Fibroblast of the aortic adventitia (primary cell): ENCODE measurements at regions not wholly inside any gene's neighbourhood (a gene's known extent, or its start where the extent isn't known, plus 50 kb on each side); places are given as distances from the start of the nearest gene placed in this dataset.

Experiments used
- DNase-seq: peaks from one replicate; pipeline ENCODE4 v3.0.0-alpha.2; 2010; ENCODE audit warnings: low read depth
- H3K4me3 ChIP-seq: 2 replicates; pipeline ENCODE4 v1.5.1; 2011; ENCODE audit warnings: low read depth, mild to moderate bottlenecking, control low read depth, low read length, moderate library complexity
- TF ChIP-seq, protein P1 (sequence below): IDR thresholded peaks from 2 replicates; pipeline ENCODE4 v1.5.1; 2011; ENCODE audit warnings: mild to moderate bottlenecking, low read length, control low read depth, inconsistent platforms; ENCODE audit not compliant: insufficient read depth

GRCh38 chr1:208855403-208855802, 611.2 kb upstream of the PLXNA2 start:
- no peak overlapping the region for H3K4me3 ChIP-seq
- TF ChIP-seq, protein P1, sequence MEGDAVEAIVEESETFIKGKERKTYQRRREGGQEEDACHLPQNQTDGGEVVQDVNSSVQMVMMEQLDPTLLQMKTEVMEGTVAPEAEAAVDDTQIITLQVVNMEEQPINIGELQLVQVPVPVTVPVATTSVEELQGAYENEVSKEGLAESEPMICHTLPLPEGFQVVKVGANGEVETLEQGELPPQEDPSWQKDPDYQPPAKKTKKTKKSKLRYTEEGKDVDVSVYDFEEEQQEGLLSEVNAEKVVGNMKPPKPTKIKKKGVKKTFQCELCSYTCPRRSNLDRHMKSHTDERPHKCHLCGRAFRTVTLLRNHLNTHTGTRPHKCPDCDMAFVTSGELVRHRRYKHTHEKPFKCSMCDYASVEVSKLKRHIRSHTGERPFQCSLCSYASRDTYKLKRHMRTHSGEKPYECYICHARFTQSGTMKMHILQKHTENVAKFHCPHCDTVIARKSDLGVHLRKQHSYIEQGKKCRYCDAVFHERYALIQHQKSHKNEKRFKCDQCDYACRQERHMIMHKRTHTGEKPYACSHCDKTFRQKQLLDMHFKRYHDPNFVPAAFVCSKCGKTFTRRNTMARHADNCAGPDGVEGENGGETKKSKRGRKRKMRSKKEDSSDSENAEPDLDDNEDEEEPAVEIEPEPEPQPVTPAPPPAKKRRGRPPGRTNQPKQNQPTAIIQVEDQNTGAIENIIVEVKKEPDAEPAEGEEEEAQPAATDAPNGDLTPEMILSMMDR = no peak
- no peak for DNase-seq

- no peak overlapping the region for H3K4me3 ChIP-seq
- TF ChIP-seq, protein P1 = no peak
- no peak for DNase-seq
These were observed 613.3 kb upstream of the PLXNA2 start for GRCh38 chr1:208857465-208857864.

- no peak overlapping the region for H3K4me3 ChIP-seq
- DNase-seq = no peak
- TF ChIP-seq, protein P1 = no peak
These were observed 614.6 kb upstream of the PLXNA2 start for GRCh38 chr1:208858738-208859137.

DNA sequence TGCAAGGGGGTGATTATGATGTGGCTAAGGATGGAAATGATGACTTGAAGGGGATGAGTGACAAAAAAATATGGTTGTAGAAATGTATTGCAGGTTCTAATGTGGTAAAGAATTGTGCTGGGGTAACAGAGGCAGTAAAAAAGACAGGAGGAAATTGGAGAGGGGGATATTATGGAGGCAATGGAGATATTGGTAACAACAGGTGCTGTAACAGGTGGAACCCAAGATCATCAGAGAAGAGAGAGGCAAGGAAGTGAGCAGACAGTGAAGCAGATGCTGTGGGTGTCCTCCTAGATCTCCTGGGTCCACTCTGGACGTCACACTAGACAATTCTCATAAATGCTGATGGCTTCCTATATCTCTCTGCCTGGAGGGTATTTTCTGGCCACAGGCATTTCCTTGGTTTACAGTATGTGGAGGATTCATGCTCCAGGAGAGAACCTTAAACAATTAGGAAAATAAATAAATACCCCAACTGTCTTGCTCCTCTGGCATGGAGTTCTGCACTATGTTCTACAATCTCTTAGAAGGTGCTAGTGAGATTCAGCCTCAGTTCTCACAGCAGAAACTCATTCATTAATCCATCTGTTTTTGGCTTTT, 620.3 kb upstream of the PLXNA2 start:
- DNase-seq = no peak
- no peak overlapping the region for H3K4me3 ChIP-seq
- TF ChIP-seq, protein P1 = no peak

DNA sequence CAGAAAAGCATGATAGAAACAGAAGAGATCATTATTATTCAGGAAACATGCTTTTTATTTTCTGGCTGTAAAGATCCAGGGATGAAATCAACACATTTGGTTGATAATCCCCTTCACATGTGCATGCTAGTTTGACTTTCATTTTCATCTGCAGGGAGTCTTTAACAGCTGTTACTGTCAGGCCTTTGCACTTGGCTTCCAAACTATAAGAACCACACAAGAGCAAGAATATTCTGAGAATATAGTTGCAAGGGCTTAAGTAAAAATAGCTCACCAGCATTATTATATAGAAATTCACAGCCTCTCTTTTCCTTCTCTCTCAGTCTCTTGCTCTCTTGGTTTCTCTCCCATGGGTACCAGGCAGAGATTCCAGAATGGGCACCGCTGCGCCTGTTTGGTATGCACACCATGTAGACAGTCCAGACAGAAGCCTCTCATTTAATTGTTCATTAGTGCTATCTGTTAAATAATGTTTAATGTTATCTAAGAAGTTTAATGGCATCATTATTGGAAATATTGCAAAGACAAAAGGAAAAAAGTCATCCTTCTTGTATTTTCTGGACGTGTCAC, 622.3 kb upstream of the PLXNA2 start:
- no peak overlapping the region for H3K4me3 ChIP-seq
- no peak for DNase-seq
- TF ChIP-seq, protein P1 = no peak

GRCh38 chr1:208868554-208868953, 624.4 kb upstream of the PLXNA2 start:
- DNase-seq = peak; percentile 41
- TF ChIP-seq, protein P1 = no peak
- no peak overlapping the region for H3K4me3 ChIP-seq

- DNase-seq = no peak
- TF ChIP-seq, protein P1 = no peak
- no peak overlapping the region for H3K4me3 ChIP-seq
These were observed 630.7 kb upstream of the PLXNA2 start for GRCh38 chr1:208874915-208875314.
